GM23338 (cell line): ENCODE measurements at regions not wholly inside any gene's neighbourhood (a gene's known extent, or its start where the extent isn't known, plus 50 kb on each side); places are given as distances from the start of the nearest gene placed in this dataset.

Source experiments
- ATAC-seq: fragments of 200-7000 bp; cut with Tn5 transposase; 3 replicates; pipeline ENCODE4 v1.9.1; 2020
- DNase-seq: peaks from one replicate; pipeline ENCODE4 v3.0.0-alpha.2; 2015; ENCODE audit warnings: low spot score
- H2AFZ ChIP-seq: fragments of 200-600 bp; sonication (generic); 2 replicates; pipeline ENCODE4 v1.8.0; 2016; ENCODE audit warnings: antibody characterized with exemption, mild to moderate bottlenecking, moderate library complexity
- H3F3A ChIP-seq: fragments of 200-600 bp; sonication (generic); replicated peaks from 2 replicates; pipeline ENCODE4 v1.8.0; 2017; ENCODE audit warnings: antibody characterized with exemption, mixed run types, low read depth
- H3K27ac ChIP-seq: fragments of 200-600 bp; sonication (generic); 2 replicates; pipeline ENCODE4 v1.6.1; 2016; ENCODE audit warnings: low read depth
- H3K27me3 ChIP-seq: fragments of 200-600 bp; sonication (generic); 2 replicates; pipeline ENCODE4 v1.8.0; 2016; ENCODE audit warnings: mild to moderate bottlenecking, mixed run types, moderate library complexity; ENCODE audit not compliant: insufficient read depth
- H3K36me3 ChIP-seq: fragments of 200-600 bp; sonication (generic); 2 replicates; pipeline ENCODE4 v1.8.0; 2016; ENCODE audit warnings: mild to moderate bottlenecking; ENCODE audit not compliant: insufficient read depth
- H3K4me1 ChIP-seq: fragments of 200-600 bp; sonication (generic); 2 replicates; pipeline ENCODE4 v1.8.0; 2016; ENCODE audit warnings: mild to moderate bottlenecking, moderate library complexity; ENCODE audit not compliant: insufficient read depth
- H3K4me2 ChIP-seq: fragments of 200-600 bp; sonication (generic); 2 replicates; pipeline ENCODE4 v1.7.1; 2017; ENCODE audit warnings: mixed run types
- H3K4me3 ChIP-seq: fragments of 200-600 bp; sonication (generic); 2 replicates; pipeline ENCODE4 v1.6.1; 2016; ENCODE audit warnings: mixed run types
- H3K79me2 ChIP-seq: fragments of 200-600 bp; sonication (generic); replicated peaks from 2 replicates; pipeline ENCODE4 v1.8.0; 2017; ENCODE audit warnings: mild to moderate bottlenecking; ENCODE audit not compliant: insufficient read depth
- H3K9me2 ChIP-seq: fragments of 200-600 bp; sonication (generic); 2 replicates; pipeline ENCODE4 v1.8.0; 2017; ENCODE audit not compliant: insufficient read depth
- H4K20me1 ChIP-seq: fragments of 200-600 bp; sonication (generic); replicated peaks from 2 replicates; pipeline ENCODE4 v1.8.0; 2017; ENCODE audit warnings: mild to moderate bottlenecking; ENCODE audit not compliant: insufficient read depth
- H3K27ac Mint-ChIP-seq: 2 replicates; pipeline ENCODE4 v1.8.0; 2020; ENCODE audit warnings: inconsistent platforms, mild to moderate bottlenecking, moderate library complexity, mixed read lengths
- H3K27me3 Mint-ChIP-seq: 3 replicates; pipeline ENCODE4 v1.8.0; 2022; ENCODE audit warnings: low read depth, mild to moderate bottlenecking, moderate library complexity, mixed read lengths, inconsistent platforms; ENCODE audit not compliant: insufficient read depth, poor library complexity
- H3K36me3 Mint-ChIP-seq: 3 replicates; pipeline ENCODE4 v1.8.0; 2021; ENCODE audit warnings: low read depth, mild to moderate bottlenecking, inconsistent platforms, moderate library complexity, mixed read lengths
- H3K4me1 Mint-ChIP-seq: 3 replicates; pipeline ENCODE4 v1.8.0; 2020; ENCODE audit warnings: mild to moderate bottlenecking, inconsistent platforms, mixed read lengths
- H3K4me3 Mint-ChIP-seq: 3 replicates; pipeline ENCODE4 v1.8.0; 2021; ENCODE audit warnings: moderate library complexity, mild to moderate bottlenecking, inconsistent platforms, mixed read lengths
- H3K9me3 Mint-ChIP-seq: 3 replicates; pipeline ENCODE4 v1.8.0; 2020; ENCODE audit warnings: moderate library complexity, mild to moderate bottlenecking, inconsistent platforms, mixed read lengths
- CREB1 ChIP-seq: fragments of 250-450 bp; sonication (Bioruptor Pico); IDR thresholded peaks from 2 replicates; pipeline ENCODE4 v1.5.0; 2020; ENCODE audit warnings: low read depth, mild to moderate bottlenecking, moderate library complexity
- EZH2 ChIP-seq: fragments of 200-600 bp; sonication (generic); IDR thresholded peaks from one replicate; pipeline ENCODE4 v1.8.0; 2017; ENCODE audit warnings: antibody characterized with exemption, mild to moderate bottlenecking, low read depth; ENCODE audit not compliant: unreplicated experiment
- EZH2phosphoT487 ChIP-seq: fragments of 200-600 bp; sonication (generic); IDR thresholded peaks from one replicate; pipeline ENCODE4 v1.8.1; 2018; ENCODE audit warnings: antibody characterized with exemption; ENCODE audit not compliant: unreplicated experiment
- JUNB ChIP-seq: IDR thresholded peaks from one replicate; pipeline ENCODE4 v1.6.1; 2016; ENCODE audit warnings: antibody characterized with exemption; ENCODE audit not compliant: unreplicated experiment
- NANOG ChIP-seq: IDR thresholded peaks from 2 replicates; pipeline ENCODE4 v1.6.1; 2016; ENCODE audit warnings: antibody characterized with exemption, borderline replicate concordance
- POLR2AphosphoS5 ChIP-seq: IDR thresholded peaks from 2 replicates; pipeline ENCODE4 v1.6.1; 2016; ENCODE audit warnings: antibody characterized with exemption, low read depth
- REST ChIP-seq: IDR thresholded peaks from one replicate; pipeline ENCODE4 v1.6.1; 2018; ENCODE audit warnings: antibody characterized with exemption; ENCODE audit not compliant: unreplicated experiment
- STAT1 ChIP-seq: IDR thresholded peaks from one replicate; pipeline ENCODE4 v1.6.1; 2016; ENCODE audit warnings: antibody characterized with exemption; ENCODE audit not compliant: unreplicated experiment
- ZNF114 ChIP-seq: fragments of 250-450 bp; sonication (Bioruptor Pico); IDR thresholded peaks from 2 replicates; pipeline ENCODE4 v1.5.0; 2020; ENCODE audit warnings: mild to moderate bottlenecking, moderate library complexity
- ZNF331 ChIP-seq: fragments of 250-450 bp; sonication (Bioruptor Pico); IDR thresholded peaks from 2 replicates; pipeline ENCODE4 v1.5.0; 2020; ENCODE audit warnings: low read depth, mild to moderate bottlenecking, moderate library complexity
- TF ChIP-seq, protein P1 (sequence below): IDR thresholded peaks from 2 replicates; pipeline ENCODE4 v1.6.1; 2016; ENCODE audit warnings: antibody characterized with exemption
- TF ChIP-seq, protein P2 (sequence below): fragments of 250-450 bp; sonication (Bioruptor Pico); IDR thresholded peaks from 2 replicates; pipeline ENCODE4 v1.5.0; 2020; ENCODE audit warnings: mild to moderate bottlenecking, moderate library complexity

DNA sequence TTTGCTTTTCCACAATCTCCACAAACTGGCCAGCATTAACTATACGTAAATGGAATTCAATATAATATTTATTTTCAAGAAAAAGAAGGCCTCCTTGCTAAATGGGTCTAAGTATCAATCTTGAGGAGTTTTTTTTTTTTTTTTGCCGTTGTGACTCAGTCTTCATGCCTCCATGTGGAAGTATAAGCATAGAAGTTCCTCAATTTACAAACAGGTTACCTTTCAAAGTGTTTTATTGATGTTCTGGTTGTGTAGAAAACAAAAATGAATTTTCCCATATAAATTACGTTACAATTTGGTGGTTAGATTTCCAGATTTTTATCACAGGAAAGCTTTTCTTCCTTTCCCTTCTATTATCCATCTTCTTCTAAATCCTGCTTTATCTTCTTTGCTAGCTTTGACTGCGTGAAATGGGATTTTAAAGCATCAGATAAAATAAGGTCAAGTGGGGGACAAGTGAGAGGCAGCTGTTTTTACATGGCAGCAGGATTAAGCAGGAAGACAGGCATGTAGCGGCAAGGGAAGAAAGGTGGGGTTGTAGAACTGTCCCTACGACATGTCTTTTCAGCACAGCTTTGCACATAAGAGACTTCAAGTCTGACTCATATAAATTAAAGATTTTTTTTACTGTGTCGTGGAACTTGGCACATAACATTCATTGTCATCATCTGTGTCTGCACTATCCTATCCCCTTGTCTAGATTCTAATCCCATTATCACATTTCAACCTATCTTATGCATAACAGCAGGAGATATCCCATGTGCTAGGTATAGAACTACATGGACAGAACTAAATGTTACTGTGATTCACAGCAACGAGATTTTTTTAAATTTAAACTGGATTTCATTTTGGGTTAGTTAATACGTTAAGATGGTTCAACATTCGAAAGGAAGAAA, 135.3 kb upstream of the FAM3C start:
- H3K27ac ChIP-seq: no peak overlapping the region
- TF ChIP-seq JUNB (no peak), REST (no peak), ZNF114 (no peak), EZH2phosphoT487 (no peak), NANOG (no peak), ZNF331 (CRISPR knock-in tag) (no peak), CREB1 (CRISPR knock-in tag) (no peak), EZH2 (no peak), STAT1 (no peak), POLR2AphosphoS5 (no peak)
- TF ChIP-seq, protein P1, sequence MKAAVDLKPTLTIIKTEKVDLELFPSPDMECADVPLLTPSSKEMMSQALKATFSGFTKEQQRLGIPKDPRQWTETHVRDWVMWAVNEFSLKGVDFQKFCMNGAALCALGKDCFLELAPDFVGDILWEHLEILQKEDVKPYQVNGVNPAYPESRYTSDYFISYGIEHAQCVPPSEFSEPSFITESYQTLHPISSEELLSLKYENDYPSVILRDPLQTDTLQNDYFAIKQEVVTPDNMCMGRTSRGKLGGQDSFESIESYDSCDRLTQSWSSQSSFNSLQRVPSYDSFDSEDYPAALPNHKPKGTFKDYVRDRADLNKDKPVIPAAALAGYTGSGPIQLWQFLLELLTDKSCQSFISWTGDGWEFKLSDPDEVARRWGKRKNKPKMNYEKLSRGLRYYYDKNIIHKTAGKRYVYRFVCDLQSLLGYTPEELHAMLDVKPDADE: no peak
- TF ChIP-seq, protein P2, sequence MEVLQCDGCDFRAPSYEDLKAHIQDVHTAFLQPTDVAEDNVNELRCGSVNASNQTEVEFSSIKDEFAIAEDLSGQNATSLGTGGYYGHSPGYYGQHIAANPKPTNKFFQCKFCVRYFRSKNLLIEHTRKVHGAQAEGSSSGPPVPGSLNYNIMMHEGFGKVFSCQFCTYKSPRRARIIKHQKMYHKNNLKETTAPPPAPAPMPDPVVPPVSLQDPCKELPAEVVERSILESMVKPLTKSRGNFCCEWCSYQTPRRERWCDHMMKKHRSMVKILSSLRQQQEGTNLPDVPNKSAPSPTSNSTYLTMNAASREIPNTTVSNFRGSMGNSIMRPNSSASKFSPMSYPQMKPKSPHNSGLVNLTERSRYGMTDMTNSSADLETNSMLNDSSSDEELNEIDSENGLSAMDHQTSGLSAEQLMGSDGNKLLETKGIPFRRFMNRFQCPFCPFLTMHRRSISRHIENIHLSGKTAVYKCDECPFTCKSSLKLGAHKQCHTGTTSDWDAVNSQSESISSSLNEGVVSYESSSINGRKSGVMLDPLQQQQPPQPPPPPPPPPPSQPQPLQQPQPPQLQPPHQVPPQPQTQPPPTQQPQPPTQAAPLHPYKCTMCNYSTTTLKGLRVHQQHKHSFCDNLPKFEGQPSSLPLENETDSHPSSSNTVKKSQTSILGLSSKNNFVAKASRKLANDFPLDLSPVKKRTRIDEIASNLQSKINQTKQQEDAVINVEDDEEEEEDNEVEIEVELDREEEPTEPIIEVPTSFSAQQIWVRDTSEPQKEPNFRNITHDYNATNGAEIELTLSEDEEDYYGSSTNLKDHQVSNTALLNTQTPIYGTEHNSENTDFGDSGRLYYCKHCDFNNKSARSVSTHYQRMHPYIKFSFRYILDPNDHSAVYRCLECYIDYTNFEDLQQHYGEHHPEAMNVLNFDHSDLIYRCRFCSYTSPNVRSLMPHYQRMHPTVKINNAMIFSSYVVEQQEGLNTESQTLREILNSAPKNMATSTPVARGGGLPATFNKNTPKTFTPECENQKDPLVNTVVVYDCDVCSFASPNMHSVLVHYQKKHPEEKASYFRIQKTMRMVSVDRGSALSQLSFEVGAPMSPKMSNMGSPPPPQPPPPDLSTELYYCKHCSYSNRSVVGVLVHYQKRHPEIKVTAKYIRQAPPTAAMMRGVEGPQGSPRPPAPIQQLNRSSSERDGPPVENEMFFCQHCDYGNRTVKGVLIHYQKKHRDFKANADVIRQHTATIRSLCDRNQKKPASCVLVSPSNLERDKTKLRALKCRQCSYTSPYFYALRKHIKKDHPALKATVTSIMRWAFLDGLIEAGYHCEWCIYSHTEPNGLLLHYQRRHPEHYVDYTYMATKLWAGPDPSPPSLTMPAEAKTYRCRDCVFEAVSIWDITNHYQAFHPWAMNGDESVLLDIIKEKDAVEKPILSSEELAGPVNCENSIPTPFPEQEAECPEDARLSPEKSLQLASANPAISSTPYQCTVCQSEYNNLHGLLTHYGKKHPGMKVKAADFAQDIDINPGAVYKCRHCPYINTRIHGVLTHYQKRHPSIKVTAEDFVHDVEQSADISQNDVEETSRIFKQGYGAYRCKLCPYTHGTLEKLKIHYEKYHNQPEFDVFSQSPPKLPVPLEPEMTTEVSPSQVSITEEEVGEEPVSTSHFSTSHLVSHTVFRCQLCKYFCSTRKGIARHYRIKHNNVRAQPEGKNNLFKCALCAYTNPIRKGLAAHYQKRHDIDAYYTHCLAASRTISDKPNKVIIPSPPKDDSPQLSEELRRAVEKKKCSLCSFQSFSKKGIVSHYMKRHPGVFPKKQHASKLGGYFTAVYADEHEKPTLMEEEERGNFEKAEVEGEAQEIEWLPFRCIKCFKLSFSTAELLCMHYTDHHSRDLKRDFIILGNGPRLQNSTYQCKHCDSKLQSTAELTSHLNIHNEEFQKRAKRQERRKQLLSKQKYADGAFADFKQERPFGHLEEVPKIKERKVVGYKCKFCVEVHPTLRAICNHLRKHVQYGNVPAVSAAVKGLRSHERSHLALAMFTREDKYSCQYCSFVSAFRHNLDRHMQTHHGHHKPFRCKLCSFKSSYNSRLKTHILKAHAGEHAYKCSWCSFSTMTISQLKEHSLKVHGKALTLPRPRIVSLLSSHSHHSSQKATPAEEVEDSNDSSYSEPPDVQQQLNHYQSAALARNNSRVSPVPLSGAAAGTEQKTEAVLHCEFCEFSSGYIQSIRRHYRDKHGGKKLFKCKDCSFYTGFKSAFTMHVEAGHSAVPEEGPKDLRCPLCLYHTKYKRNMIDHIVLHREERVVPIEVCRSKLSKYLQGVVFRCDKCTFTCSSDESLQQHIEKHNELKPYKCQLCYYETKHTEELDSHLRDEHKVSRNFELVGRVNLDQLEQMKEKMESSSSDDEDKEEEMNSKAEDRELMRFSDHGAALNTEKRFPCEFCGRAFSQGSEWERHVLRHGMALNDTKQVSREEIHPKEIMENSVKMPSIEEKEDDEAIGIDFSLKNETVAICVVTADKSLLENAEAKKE: no peak
- H3K4me1 ChIP-seq: no peaks in the 10 kb centered on the region
- H3K27ac Mint-ChIP-seq: no peak overlapping the region
- no peaks in the 10 kb centered on the region for H3K36me3 ChIP-seq
- DNase-seq (no peak), ATAC-seq (no peak)
- no peaks in the 10 kb centered on the region for H3K4me1 Mint-ChIP-seq
- no peaks in the 10 kb centered on the region for H3K9me3 Mint-ChIP-seq
- no peaks in the 10 kb centered on the region for H3K27me3 ChIP-seq
- H3K36me3 Mint-ChIP-seq: no peaks in the 10 kb centered on the region
- no peaks in the 10 kb centered on the region for H3F3A ChIP-seq
- H2AFZ ChIP-seq: no peak overlapping the region
- H3K4me2 ChIP-seq: no peak overlapping the region
- H3K9me2 ChIP-seq: no peaks in the 10 kb centered on the region
- no peaks in the 10 kb centered on the region for H3K79me2 ChIP-seq
- no peak overlapping the region for H3K4me3 Mint-ChIP-seq
- H3K4me3 ChIP-seq: no peak overlapping the region
- no peaks in the 10 kb centered on the region for H4K20me1 ChIP-seq
- peaks cover 1% of the 10 kb centered on the region for H3K27me3 Mint-ChIP-seq
